ENCODE measurements at regions not wholly inside any gene's neighbourhood (a gene's known extent, or its start where the extent isn't known, plus 50 kb on each side); places are given as distances from the start of the nearest gene placed in this dataset.

- DNase-seq (ENCODE audit: low read depth in 1 of 2, low spot score in 2 of 2): no peak
- H2BK5ac ChIP-seq (ENCODE audit: low read depth, low read length): no peak overlapping the region
- CTCF ChIA-PET (ENCODE audit: partially characterized antibody): interaction anchor here (0.7 to 2.8 kb wide), 5 partner anchors 14 to 192 kb away, joined by 3 to 16 read pairs (median 5); no protein-coding TSS in a partner anchor
These were observed 61.9 kb downstream of the TMEM30B start for GRCh38 chr14:61219256-61219655.

More at GRCh38 chr14:61219256-61219655, 61.9 kb downstream of the TMEM30B start:
- Histone ChIP-seq H2AFZ (ENCODE audit: low read length) (no peak overlapping the region), H4K8ac (ENCODE audit: extremely low read depth, insufficient read depth, low read length) (no peak overlapping the region), H4K5ac (ENCODE audit: insufficient read length, low read depth, low read length) (no peak overlapping the region), H3K4me3 (ENCODE audit: extremely low read depth in 1 of 4, insufficient read depth in 2 of 4, low read depth in 3 of 4, low read length in 4 of 4) (no peak overlapping the region), H2BK120ac (replicated peaks; ENCODE audit: low read depth, low read length) (no peak overlapping the region), H3K79me1 (ENCODE audit: low read depth, low read length) (no peaks in the 10 kb centered on the region), H3K23ac (ENCODE audit: insufficient read length) (no peak overlapping the region), H3K56ac (replicated peaks; ENCODE audit: insufficient read length, low read depth, low read length) (no peak overlapping the region), H3K4me1 (replicated peaks in 1 of 4; ENCODE audit: control insufficient read depth in 3 of 4, insufficient read depth in 4 of 4, low read length in 3 of 4) (peaks cover 0 to 11% (median 6%) of the 10 kb centered on the region in 4 experiments; a peak in 4 of 7 replicates), H3K23me2 (ENCODE audit: low read depth, low read length) (no peaks in the 10 kb centered on the region), H3K4me2 (ENCODE audit: insufficient read depth in 1 of 2, low read depth in 2 of 2, low read length in 2 of 2) (no peak overlapping the region), H3K18ac (ENCODE audit: extremely low read depth, low read length) (no peak overlapping the region), H2BK20ac (ENCODE audit: low read length) (no peak overlapping the region), H3K27ac (ENCODE audit: low read depth, low read length) (no peak overlapping the region), H3K9ac (replicated peaks in 1 of 4; ENCODE audit: extremely low read depth in 1 of 4, low read depth in 3 of 4, low read length in 3 of 4) (no peak overlapping the region), H2BK12ac (ENCODE audit: low read depth, low read length) (no peak overlapping the region), H3K79me2 (ENCODE audit: control insufficient read depth in 1 of 2, insufficient read depth in 2 of 2, low read length in 2 of 2) (no peaks in the 10 kb centered on the region), H4K20me1 (replicated peaks in 1 of 2; ENCODE audit: control insufficient read depth in 1 of 2, insufficient read depth in 2 of 2, low read length in 2 of 2) (no peaks in the 10 kb centered on the region), H2AK5ac (ENCODE audit: low read depth, low read length) (no peak overlapping the region), H3K4ac (replicated peaks; ENCODE audit: insufficient read length, low read depth, low read length) (no peak overlapping the region), H3K9me3 (ENCODE audit: insufficient read depth in 2 of 2, low read depth in 1 of 2, low read length in 1 of 2) (no peaks in the 10 kb centered on the region), H3K36me3 (ENCODE audit: control insufficient read depth in 2 of 4, insufficient read depth in 4 of 4, low read length in 3 of 4) (no peaks in the 10 kb centered on the region), H4K91ac (replicated peaks; ENCODE audit: insufficient read length, low read length) (no peak overlapping the region), H2BK15ac (ENCODE audit: low read length) (no peak overlapping the region), H3K14ac (ENCODE audit: insufficient read length) (no peak overlapping the region), H3K27me3 (replicated peaks in 1 of 4; ENCODE audit: control insufficient read depth in 3 of 4, extremely low read depth in 1 of 4, insufficient read depth in 3 of 4, low read length in 3 of 4) (no peaks in the 10 kb centered on the region)
- 81% methylated on average over 1 of the region's 1 CpG; no CpG with 5 or more reads in 1 of the 2 experiments for WGBS, 2 experiments (ENCODE audit: extremely low coverage in 1 of 2, insufficient coverage in 1 of 2, insufficient read length in 1 of 2, insufficient replicate concordance in 2 of 2, low coverage in 1 of 2, low lambda C conversion rate in 2 of 2, missing lambda C conversion rate in 1 of 2)
- POLR2A ChIA-PET (ENCODE audit: partially characterized antibody): no interaction called here
- no peak for FAIRE-seq
- TF ChIP-seq SIX5 (IDR thresholded peaks at IDR 0.05; ENCODE audit: low read depth, low read length): no peak
- no peak for TF ChIP-seq MAFK (IDR thresholded peaks at IDR 0.05; ENCODE audit: low read depth, low read length)
- TF ChIP-seq GTF2F1 (IDR thresholded peaks at IDR 0.05; ENCODE audit: borderline replicate concordance, low read depth, low read length): no peak
